B cell (primary cell): ENCODE measurements at regions not wholly inside any gene's neighbourhood (a gene's known extent, or its start where the extent isn't known, plus 50 kb on each side); places are given as distances from the start of the nearest gene placed in this dataset.

Source experiments
- CTCF ChIP-seq: fragments of 200-600 bp; IDR thresholded peaks from one replicate; pipeline ENCODE4 v1.8.0; 2022; ENCODE audit warnings: antibody characterized with exemption, mild to moderate bottlenecking
- EZH2 ChIP-seq: IDR thresholded peaks from 2 replicates; pipeline ENCODE4 v1.6.1; 2012; ENCODE audit warnings: borderline replicate concordance, low read depth, mild to moderate bottlenecking, moderate library complexity, low read length; ENCODE audit not compliant: insufficient read depth, poor library complexity, severe bottlenecking

DNA sequence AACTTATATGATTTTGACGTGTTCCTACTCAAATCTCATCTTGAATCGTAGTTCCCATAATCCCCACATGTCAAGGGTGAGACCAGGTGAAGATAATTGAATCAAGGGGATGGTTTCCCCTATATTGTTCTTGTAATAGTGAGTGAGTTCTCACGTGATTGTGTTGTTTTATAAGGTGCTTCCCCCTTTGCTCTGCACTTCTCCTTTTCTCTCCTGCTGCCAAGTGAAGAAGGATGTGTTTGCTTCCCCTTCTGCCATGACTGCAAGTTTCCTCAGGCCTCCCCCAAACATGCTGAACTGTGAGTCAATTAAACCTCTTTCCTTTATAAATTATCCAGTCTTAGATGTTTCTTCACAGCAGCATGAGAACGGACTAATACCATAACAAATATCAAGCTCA, 83.2 kb downstream of the MANEA start:
- TF ChIP-seq CTCF: no peak
- no peak for TF ChIP-seq EZH2
